Erythroblast (primary cell): ENCODE measurements at regions not wholly inside any gene's neighbourhood (a gene's known extent, or its start where the extent isn't known, plus 50 kb on each side); places are given as distances from the start of the nearest gene placed in this dataset.
A peak's percentile ranks its signal among the peaks of the same experiment; 100 is the strongest.

Experiments used
- DNase-seq, 2 experiments: peaks; one replicate each; lab custom pipeline; 2025; lab: John Stamatoyannopoulos, UW
- GATA1 ChIP-seq: IDR thresholded peaks from 2 replicates; pipeline ENCODE4 v1.6.1; 2011; ENCODE audit warnings: low read depth, mild to moderate bottlenecking, control low read depth, low read length, moderate library complexity
- POLR2A ChIP-seq: IDR thresholded peaks from 2 replicates; pipeline ENCODE4 v1.6.1; 2011; ENCODE audit warnings: mild to moderate bottlenecking, low read length

DNA sequence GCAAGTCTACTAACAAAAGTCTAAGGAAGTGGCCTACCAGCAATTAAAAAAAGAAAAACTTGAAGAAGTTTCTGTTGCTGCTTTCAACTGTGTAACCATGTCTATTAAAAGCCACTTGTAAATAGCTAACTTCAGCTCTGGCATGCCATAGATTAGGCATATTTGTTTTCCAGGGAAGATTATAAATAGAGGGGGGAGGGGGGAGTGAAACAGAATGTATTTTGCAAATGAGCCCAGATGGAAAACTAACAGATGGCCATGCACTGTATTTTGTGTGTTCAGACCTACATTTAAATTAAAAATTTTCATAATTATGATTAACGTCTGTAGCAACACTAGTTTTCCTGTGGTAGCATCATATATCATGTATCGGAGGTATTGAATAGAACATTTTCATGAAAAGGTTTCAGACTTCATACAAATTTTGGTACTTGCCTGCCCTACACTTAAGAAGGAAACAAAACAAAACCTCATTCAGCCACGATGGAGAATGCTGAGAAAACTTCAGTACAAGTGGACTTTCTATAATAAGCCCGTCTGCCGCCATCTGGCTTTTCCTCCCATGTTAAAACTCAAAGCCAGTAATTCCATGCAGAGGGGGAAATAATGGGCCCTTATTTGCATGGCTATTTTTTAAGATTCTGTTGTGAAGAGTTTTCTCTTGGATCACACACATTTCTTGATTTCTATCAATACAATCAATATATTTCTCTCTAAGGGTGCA, 220.4 kb upstream of the SMARCA2 start:
- TF ChIP-seq GATA1, result no peak
- no peak for TF ChIP-seq POLR2A
- DNase-seq, result no peak

DNA sequence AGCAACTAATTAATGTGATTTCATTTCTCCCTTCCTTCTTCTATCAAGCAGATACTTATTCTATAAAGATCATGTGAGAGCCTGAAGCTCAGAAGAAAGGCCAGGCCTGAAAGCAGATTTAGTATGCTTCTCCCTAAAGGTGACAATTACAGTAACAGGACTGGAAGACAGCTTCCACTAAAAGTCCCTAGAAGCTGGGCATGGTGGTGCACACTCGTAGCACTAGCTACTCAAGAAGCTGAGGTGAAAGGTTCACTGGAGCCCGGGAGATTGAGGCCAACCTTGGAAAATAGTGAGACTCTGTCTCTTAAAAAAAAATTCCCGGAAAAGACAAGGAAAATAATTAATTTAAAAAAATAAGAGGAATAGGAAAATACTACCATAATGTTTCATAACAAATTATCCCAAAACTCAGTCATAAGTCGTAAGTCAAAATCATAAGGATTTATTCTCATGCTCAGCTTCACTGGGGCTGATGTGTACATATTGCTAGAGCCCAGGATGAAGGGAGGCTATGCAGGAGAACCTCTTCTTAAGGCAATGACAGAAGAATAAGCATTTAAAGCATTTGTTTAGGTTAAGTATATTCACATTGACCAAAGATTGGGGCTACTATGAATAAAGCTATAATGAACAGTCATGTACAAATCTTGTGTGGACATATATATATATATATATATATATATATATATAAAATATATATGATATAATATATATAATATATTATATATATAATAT, 210.8 kb upstream of the SMARCA2 start:
- no peak for TF ChIP-seq GATA1

DNA sequence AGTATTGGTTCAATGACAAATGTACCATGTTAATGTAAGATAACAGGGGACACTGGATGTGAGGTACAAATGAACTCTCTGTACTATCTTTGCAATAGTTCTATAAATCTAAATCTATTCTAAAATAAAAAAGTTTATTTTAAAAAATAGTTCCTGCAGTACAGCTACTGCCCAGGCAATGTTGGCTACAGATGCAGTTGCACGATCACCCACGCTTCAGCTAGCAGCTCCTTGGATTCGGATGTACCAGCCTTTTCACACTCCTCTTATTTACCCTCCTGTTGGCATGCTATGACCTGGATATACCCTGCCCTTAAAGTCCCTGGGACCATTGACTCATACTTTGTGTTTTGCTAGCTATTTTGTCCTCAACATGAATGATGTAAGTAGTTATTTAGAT, 185.4 kb upstream of the SMARCA2 start:
- no peak for DNase-seq
- TF ChIP-seq POLR2A, result no peak
- TF ChIP-seq GATA1, result no peak

More for the DNA sequence above, 210.8 kb upstream of the SMARCA2 start:
- DNase-seq, result peak in 1 of 2 experiments; percentile 4

DNA sequence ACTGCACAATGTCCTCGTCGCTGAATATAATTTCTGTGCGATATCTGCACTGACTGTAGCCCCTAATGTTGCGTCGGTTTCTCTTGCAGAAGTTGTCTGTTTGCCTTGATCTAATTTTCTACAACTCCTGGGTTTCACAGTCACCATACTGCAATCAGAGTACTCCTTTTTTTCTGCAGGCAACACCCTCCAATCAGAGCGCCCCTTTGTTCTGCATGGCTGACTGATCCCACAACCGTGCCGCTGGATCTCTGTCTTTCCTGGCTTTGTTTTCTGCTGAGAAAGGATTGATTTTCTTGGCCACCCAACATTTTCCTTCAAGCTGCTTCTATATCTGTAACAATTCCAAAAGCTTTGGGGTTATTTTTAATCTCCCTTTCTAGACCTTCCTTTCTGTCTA, 182.2 kb upstream of the SMARCA2 start:
- TF ChIP-seq GATA1 (no peak), POLR2A (no peak)

DNA sequence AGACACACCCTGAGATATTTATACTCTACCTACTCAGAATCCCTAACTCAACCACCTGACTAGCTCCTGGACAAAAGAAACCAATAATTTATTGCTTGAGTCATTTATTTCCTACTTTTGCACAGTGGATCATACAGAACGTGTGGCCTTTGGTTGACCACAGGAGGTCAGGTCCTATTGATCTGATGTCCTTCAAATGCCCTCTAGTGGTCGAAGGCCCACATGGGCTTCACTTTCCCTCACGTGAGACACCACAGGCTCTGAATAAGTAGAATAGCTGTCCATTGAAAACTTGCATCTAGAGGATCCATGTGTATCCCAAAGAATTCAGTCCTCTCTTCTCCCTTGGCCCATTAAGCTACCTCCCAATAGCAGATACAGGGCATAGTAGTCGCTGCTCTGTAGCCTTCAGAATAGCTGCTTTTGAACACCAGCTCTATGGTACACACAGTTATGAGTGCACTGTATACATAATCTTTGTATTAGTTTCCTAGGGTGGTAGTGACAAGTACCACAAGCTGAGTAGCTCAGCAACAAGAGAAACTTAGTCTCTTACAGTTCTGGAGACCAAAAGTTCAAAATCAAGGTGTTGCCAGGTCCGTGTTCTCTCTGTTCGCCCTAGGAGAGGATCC, 177.6 kb upstream of the SMARCA2 start:
- DNase-seq, result peak; percentile 10 to 46
- TF ChIP-seq GATA1, result no peak
- no peak for TF ChIP-seq POLR2A

More for the DNA sequence above, 182.2 kb upstream of the SMARCA2 start:
- DNase-seq, result no peak

DNA sequence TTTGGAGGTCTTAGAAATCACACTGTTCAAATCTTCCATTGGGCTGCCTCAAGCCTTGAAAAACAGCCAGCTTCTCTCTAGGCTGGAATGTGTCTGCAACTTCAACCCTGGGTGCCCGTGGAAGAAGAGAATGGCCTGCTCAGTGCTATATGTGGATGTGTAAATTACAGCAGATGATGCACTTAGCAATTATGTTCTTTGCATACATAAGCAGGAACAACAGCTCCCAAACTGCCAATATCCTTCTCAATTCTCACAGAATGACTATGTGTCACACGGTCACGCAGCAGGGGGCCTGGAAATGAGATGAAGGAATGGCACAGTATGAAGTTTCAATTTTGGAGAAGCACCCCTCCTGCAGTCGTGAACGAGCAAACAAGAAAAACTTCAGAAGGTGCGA, 175.2 kb upstream of the SMARCA2 start:
- TF ChIP-seq POLR2A, result no peak
- TF ChIP-seq GATA1, result no peak
- no peak for DNase-seq

DNA sequence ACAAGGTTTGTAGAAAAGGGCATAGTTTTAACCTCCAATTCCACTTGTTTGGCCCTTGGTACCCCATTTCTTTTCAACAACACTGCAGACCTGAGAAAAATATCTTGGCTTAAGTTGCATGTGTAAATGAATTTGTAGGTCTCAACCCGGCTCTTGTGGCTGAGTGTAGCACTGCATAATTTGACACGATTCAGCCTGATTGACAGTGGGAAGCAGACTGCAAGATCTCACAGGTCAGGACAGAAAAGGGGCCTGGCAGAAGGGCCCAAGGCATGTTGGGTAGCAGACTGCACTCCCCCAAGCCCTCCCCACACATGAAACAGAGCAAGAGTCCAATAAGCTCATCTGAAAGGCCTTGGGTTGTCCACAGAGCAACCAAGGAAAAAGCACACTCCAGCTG, 169.7 kb upstream of the SMARCA2 start:
- TF ChIP-seq GATA1 (no peak), POLR2A (no peak)
- no peak for DNase-seq

DNA sequence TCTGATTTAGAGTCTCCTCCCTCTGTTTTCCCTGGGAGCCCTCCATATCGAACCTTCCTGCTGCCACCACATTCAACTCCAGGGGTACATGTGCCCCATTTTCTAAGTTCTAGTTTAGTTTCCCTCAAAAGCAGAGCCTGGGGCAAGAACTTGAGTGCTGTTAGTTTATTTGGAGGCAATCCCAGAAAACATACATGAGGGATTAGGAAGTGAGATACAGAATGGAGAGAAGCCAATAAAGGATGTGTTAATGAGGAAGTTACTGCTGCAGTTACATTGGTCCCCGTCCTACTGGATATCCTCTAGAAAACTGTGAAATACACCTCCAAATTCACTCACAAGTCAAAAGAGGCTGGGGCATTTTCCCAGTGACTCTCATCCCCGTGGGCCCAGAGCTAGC, 159.4 kb upstream of the SMARCA2 start:
- TF ChIP-seq POLR2A (no peak), GATA1 (no peak)
- DNase-seq, result no peak

DNA sequence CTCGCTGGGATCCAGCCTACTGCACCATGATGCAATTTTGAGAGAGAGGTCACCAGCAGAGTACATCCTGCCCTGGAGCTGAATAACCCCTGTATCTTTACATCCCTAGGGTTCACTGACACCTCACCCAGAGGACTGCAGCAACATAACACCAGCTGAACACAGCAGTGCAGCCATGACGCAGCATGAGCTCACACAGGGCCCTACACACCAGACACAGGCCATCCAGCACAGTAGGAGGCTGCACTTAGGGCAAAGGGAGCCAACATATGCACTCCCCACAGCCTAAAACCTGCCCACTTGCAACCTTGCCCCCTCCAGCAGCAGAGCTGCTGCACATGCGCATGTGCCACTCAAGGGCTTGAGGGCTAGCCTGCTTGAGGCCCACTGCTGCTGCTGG, 157.3 kb upstream of the SMARCA2 start:
- DNase-seq, result no peak
- no peak for TF ChIP-seq GATA1
- no peak for TF ChIP-seq POLR2A

DNA sequence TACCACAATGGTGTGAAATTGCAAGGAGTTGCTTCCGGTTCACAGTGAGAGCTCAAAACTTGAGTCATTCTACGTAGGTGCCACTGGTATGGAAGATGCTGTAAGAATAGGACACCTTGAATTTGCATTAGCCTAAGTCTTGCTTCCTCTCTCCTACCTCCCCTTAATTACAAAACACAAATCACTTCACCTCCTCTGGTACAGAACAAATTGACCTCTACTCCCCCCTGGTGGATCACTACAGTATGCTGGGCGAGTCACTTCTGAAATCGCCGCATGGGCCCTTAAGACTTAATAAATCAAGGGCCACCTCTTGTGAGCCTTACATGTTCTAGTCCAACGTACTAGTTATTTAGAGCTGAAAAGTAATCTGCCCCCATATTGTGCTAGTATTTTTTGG, 145.3 kb upstream of the SMARCA2 start:
- no peak for TF ChIP-seq POLR2A
- peak; percentile 19 to 39 for DNase-seq

DNA sequence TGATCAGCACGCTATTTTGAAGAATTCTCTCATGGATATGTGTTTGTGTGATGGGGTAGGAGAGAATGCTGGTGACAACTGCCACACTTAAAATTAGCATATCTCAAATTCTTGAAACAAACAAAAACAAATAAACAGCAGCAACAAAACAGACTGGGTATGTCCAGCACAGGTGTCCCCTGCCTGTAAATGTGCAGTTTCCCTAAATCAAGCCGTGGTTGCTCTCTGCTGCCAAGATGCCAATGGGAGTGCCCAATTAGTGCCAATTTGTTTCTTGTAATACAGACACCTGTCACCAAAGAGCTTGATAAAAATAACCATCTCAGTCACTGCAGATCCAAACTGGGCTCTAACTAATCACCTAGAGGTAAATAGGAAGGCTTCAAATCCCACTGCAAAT, 144.2 kb upstream of the SMARCA2 start:
- no peak for DNase-seq
- TF ChIP-seq GATA1, result no peak
- no peak for TF ChIP-seq POLR2A

DNA sequence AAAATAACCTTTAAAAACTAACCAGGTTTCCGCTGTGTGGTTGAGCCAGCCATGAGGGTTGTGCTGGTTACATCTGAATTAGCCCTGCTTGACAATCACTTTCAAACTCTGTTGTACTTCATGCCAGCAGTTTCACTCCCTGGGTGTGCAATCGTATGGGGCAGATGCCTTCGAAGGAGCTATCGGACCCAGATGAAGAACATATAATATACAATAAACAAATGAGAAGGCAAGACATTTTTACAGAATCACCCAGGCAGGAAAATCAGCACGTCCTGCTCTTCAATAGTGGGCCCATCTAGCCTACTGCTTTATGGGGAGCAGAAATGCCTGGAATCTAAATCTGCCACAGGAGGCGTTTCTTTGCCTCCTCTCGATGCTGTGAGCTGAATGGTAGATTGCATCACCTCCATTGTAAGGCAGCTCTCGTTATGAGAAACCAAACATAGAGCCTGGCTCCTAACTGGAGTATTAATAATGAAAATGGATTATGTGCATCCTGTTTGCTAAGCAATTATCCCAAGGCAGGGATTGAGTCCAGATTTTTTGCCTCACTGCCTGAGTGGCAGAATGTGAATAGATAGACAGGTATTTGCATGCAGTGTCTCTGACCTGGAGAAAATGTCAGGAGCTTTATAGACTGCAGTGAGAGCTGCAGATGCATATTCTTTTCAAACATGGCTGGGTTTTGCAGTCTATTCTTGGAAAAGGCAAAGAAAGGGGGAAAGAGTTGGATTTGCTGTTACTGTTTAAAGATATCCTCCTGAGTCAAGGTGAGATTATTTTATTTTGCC, 143.3 kb upstream of the SMARCA2 start:
- TF ChIP-seq GATA1 (no peak), POLR2A (no peak)
- DNase-seq, result no peak

DNA sequence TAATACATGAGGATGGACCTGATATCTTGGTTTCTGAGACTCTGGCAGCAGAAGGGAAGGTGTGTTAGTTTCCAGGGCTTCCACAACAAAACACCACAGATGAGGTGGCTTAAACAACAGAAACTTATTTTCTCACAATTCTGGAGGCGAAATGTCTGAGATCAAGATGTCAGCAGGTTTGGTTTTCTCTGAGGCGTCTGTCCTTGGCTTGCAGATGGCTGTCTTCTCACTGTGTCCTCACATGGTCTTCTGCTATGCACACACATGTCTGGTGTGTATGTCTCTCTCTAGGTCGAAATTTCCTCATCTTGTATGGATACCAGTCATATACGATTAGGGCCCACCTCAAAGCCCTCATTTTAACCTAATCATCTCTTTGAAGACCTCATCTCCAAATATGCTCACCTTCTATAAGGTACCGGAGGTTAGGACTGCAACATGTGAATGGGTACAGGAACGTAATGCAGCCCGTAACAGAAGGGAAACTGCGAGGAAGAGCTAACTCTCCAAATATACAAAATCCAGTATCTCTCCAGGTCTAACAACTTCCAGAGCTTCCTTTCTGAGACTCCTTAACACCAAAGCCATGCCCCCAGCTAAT, 139.8 kb upstream of the SMARCA2 start:
- TF ChIP-seq GATA1 (no peak), POLR2A (no peak)
- DNase-seq, result no peak

DNA sequence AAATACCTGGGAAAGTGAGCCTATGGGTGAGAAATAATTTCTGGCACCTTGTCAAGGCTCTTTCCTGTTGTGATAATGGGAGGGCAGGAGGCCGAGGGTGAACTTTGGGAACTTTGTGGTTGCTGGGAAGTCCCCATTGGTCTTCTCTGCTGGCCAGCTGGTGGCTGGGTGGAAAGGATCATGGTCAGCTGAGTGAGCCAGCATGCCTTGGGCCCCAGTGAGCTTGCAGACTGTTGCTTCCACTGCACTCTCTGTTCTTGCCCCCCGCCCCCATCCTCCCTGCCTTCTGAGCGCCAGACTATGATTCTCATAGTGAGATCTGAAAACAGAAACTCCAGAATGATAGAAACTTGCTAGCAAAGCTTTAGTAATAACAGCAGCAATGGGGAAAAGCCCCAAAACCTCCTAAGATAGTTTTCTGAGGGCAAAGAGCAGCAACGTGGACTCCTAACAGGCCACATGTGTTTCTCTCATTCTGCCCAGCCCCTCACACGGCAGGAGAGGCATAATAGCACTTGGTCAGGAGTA, 139.2 kb upstream of the SMARCA2 start:
- TF ChIP-seq POLR2A (no peak), GATA1 (no peak)
- DNase-seq, result no peak
